Astrocyte of the spinal cord (primary cell): ENCODE measurements at regions not wholly inside any gene's neighbourhood (a gene's known extent, or its start where the extent isn't known, plus 50 kb on each side); places are given as distances from the start of the nearest gene placed in this dataset.
"Not testable (repeated sequence)": the region's sequence is repeated elsewhere in the genome, so short reads cannot be mapped to it uniquely, and the experiment has no call there.

ENCODE experiments used
- DNase-seq: peaks from one replicate; pipeline ENCODE4 v3.0.0; 2011; ENCODE audit warnings: low read depth, low spot score
- H3K4me3 ChIP-seq: 2 replicates; pipeline ENCODE4 v1.5.1; 2011; ENCODE audit warnings: low read depth, mild to moderate bottlenecking, low read length, moderate library complexity
- CTCF ChIP-seq: IDR thresholded peaks from 2 replicates; pipeline ENCODE4 v1.5.1; 2012; ENCODE audit warnings: low read depth, mild to moderate bottlenecking, low read length, inconsistent platforms
- in situ Hi-C: cut with HindIII; loops from 2 replicates; pipeline ENCODE4 v1.10.0; 2017; ENCODE audit warnings: low sequenced_read_pairs

GRCh38 chr1:116185161-116185701 lies 74.0 kb downstream of the MAB21L3 start:
- in situ Hi-C loops: no loop called here
- no peak for TF ChIP-seq CTCF
- no peak for DNase-seq
- no peak overlapping the region for H3K4me3 ChIP-seq

GRCh38 chr1:116189481-116189880 lies 78.3 kb downstream of the MAB21L3 start:
- no peak for DNase-seq
- in situ Hi-C loops: no loop called here
- H3K4me3 ChIP-seq: no peak overlapping the region
- TF ChIP-seq CTCF: no peak

GRCh38 chr1:116191294-116191693 lies 80.1 kb downstream of the MAB21L3 start:
- H3K4me3 ChIP-seq: no peak overlapping the region
- no peak for DNase-seq
- TF ChIP-seq CTCF: no peak
- in situ Hi-C loops: no loop called here

GRCh38 chr1:116193768-116194167 lies 82.6 kb downstream of the MAB21L3 start:
- no peak for TF ChIP-seq CTCF
- no peak overlapping the region for H3K4me3 ChIP-seq
- DNase-seq: no peak
- in situ Hi-C loops: no loop called here

- no peak for TF ChIP-seq CTCF
- in situ Hi-C loops: no loop called here
- no peak for DNase-seq
- no peak overlapping the region for H3K4me3 ChIP-seq
These were observed 83.4 kb downstream of the MAB21L3 start for GRCh38 chr1:116194568-116194967.

GRCh38 chr1:116195077-116195868 lies 84.1 kb downstream of the MAB21L3 start:
- in situ Hi-C loops: no loop called here
- DNase-seq: no peak
- H3K4me3 ChIP-seq: no peak overlapping the region
- no peak for TF ChIP-seq CTCF

GRCh38 chr1:116200343-116200742 lies 89.1 kb downstream of the MAB21L3 start:
- H3K4me3 ChIP-seq, in situ Hi-C loops, DNase-seq: not testable (repeated sequence)
